Smooth muscle cell (in vitro differentiated cells): ENCODE measurements at regions not wholly inside any gene's neighbourhood (a gene's known extent, or its start where the extent isn't known, plus 50 kb on each side); places are given as distances from the start of the nearest gene placed in this dataset.

ENCODE experiments used
- DNase-seq: peaks from one replicate; lab custom pipeline; 2025; ENCODE audit not compliant: unreplicated experiment; lab: John Stamatoyannopoulos, UW
- H2AFZ ChIP-seq: fragments of 200-600 bp; sonication (generic); 2 replicates; pipeline ENCODE4 v1.6.0; 2016; ENCODE audit warnings: antibody characterized with exemption, low read depth, mild to moderate bottlenecking
- H3F3A ChIP-seq: fragments of 200-600 bp; sonication (generic); 2 replicates; pipeline ENCODE4 v1.6.0; 2017; ENCODE audit warnings: antibody characterized with exemption, low read depth
- H3K27ac ChIP-seq: fragments of 200-600 bp; sonication (generic); 2 replicates; pipeline ENCODE4 v1.5.1; 2016; ENCODE audit warnings: low read depth, mild to moderate bottlenecking
- H3K27me3 ChIP-seq: fragments of 200-600 bp; sonication (generic); 2 replicates; pipeline ENCODE4 v1.6.1; 2016; ENCODE audit warnings: low read depth, mild to moderate bottlenecking
- H3K36me3 ChIP-seq: fragments of 200-600 bp; sonication (generic); 2 replicates; pipeline ENCODE4 v1.5.1; 2016; ENCODE audit warnings: low read depth
- H3K4me1 ChIP-seq: fragments of 200-600 bp; sonication (generic); 2 replicates; pipeline ENCODE4 v1.5.1; 2016; ENCODE audit warnings: low read depth
- H3K4me2 ChIP-seq: fragments of 200-600 bp; sonication (generic); 2 replicates; pipeline ENCODE4 v1.6.0; 2016; ENCODE audit warnings: mild to moderate bottlenecking
- H3K4me3 ChIP-seq: fragments of 200-600 bp; sonication (generic); 2 replicates; pipeline ENCODE4 v1.5.1; 2016; ENCODE audit warnings: mild to moderate bottlenecking
- H3K79me2 ChIP-seq: fragments of 200-600 bp; sonication (generic); 2 replicates; pipeline ENCODE4 v1.6.0; 2016; ENCODE audit warnings: low read depth, mild to moderate bottlenecking
- H3K9ac ChIP-seq: fragments of 200-600 bp; sonication (generic); 2 replicates; pipeline ENCODE4 v1.6.0; 2016; ENCODE audit warnings: low read depth
- H3K9me3 ChIP-seq: fragments of 200-600 bp; sonication (generic); replicated peaks from 2 replicates; pipeline ENCODE4 v1.5.1; 2016; ENCODE audit warnings: low read depth
- H4K20me1 ChIP-seq: fragments of 200-600 bp; sonication (generic); 2 replicates; pipeline ENCODE4 v1.6.0; 2016; ENCODE audit warnings: low read depth
- WGBS: methylation state at CpG from one replicate; pipeline ENCODE4 v1.1.7; 2016; ENCODE audit warnings: low lambda C conversion rate; 5-methylcytosine and 5-hydroxymethylcytosine counted together
- TF ChIP-seq, protein P1 (sequence below): fragments of 200-600 bp; sonication (generic); IDR thresholded peaks from 2 replicates; pipeline ENCODE4 v1.5.1; 2017; ENCODE audit warnings: borderline replicate concordance, mild to moderate bottlenecking, antibody characterized with exemption; ENCODE audit not compliant: insufficient read depth, poor library complexity, severe bottlenecking

DNA sequence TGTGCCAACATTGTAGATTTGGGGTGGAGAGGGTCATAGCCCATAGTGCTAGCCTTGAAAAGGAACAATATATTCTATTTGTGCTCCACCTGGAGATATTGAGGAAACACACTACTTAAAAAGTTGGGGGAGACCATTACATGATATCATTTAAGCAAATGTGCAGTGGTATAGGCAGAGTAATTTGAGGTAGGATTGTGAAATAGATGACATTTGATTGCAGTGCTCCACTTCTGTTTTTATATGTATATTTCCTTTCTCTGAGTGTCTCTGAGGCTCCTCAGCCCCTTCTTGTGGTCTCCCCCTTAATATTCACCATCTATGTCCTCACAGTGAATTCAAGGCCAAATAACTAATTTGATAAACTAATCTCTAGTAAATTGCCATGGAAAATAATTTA, 85.6 kb upstream of the NMU start:
- no peaks in the 10 kb centered on the region for H3F3A ChIP-seq
- no peaks in the 10 kb centered on the region for H3K27me3 ChIP-seq
- H3K4me1 ChIP-seq = no peaks in the 10 kb centered on the region

DNA sequence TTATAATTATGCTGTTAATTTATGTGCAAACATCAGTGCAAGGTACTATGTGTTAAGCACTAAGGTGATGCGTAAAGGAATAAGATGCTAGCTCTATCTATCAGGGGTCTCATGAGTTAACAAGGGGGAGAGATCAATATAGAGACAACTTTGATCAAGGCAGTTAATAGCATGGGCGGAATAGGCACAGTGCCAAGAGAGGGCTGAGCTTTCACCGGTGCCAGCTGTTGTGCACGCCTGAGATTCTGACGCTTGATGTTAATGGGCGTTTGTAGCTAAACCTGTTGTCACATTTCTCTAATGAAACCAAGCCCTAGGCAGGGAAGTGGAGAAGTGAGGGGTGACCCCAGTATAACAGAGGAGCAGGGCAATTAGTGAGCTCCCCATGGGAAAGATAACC, 86.0 kb upstream of the NMU start:
- no peaks in the 10 kb centered on the region for H3K79me2 ChIP-seq
- H3K4me1 ChIP-seq = no peaks in the 10 kb centered on the region
- H3F3A ChIP-seq = no peaks in the 10 kb centered on the region
- H3K9ac ChIP-seq = no peak overlapping the region
- WGBS = 93% methylated on average over 6 of the region's 6 CpGs
- no peak overlapping the region for H3K4me3 ChIP-seq
- no peak overlapping the region for H2AFZ ChIP-seq
- H3K27ac ChIP-seq = no peak overlapping the region
- no peaks in the 10 kb centered on the region for H3K36me3 ChIP-seq
- H3K27me3 ChIP-seq = no peaks in the 10 kb centered on the region
- TF ChIP-seq, protein P1, sequence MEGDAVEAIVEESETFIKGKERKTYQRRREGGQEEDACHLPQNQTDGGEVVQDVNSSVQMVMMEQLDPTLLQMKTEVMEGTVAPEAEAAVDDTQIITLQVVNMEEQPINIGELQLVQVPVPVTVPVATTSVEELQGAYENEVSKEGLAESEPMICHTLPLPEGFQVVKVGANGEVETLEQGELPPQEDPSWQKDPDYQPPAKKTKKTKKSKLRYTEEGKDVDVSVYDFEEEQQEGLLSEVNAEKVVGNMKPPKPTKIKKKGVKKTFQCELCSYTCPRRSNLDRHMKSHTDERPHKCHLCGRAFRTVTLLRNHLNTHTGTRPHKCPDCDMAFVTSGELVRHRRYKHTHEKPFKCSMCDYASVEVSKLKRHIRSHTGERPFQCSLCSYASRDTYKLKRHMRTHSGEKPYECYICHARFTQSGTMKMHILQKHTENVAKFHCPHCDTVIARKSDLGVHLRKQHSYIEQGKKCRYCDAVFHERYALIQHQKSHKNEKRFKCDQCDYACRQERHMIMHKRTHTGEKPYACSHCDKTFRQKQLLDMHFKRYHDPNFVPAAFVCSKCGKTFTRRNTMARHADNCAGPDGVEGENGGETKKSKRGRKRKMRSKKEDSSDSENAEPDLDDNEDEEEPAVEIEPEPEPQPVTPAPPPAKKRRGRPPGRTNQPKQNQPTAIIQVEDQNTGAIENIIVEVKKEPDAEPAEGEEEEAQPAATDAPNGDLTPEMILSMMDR = no peak
- no peak for DNase-seq
- H4K20me1 ChIP-seq = no peaks in the 10 kb centered on the region
- no peaks in the 10 kb centered on the region for H3K9me3 ChIP-seq
- H3K4me2 ChIP-seq = no peak overlapping the region

More for the DNA sequence above, 85.6 kb upstream of the NMU start:
- Histone ChIP-seq H3K9me3 (no peaks in the 10 kb centered on the region), H3K27ac (no peak overlapping the region), H4K20me1 (no peaks in the 10 kb centered on the region), H2AFZ (no peak overlapping the region), H3K36me3 (no peaks in the 10 kb centered on the region), H3K79me2 (no peaks in the 10 kb centered on the region), H3K4me2 (no peak overlapping the region), H3K9ac (no peak overlapping the region), H3K4me3 (no peak overlapping the region)
- DNase-seq = no peak
- TF ChIP-seq, protein P1 = no peak

DNA sequence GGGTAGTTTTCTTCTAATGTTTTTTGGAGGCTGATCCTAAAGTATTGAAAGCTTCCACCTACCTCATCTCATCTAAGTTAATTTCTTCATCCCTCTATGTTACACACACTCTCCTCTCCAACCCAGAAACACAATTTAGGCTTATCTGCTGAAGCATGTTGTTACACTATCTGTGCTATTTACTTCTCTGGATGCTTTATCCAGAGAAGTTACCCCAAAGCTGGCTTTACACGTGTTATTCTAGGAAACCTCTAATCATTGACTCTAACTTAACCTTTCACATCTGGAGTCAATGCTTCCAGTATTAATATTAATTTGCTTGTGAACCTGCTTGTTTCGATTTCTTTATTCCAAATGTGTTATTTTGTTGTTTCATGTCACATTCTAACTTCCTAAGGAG, 87.3 kb upstream of the NMU start:
- Histone ChIP-seq H3K4me3 (no peak overlapping the region), H3K36me3 (no peaks in the 10 kb centered on the region), H3K9ac (no peak overlapping the region), H3K4me1 (no peaks in the 10 kb centered on the region), H3F3A (no peaks in the 10 kb centered on the region), H3K4me2 (no peak overlapping the region), H3K9me3 (no peaks in the 10 kb centered on the region), H2AFZ (no peak overlapping the region), H4K20me1 (no peaks in the 10 kb centered on the region), H3K27ac (no peak overlapping the region), H3K27me3 (no peaks in the 10 kb centered on the region), H3K79me2 (no peaks in the 10 kb centered on the region)
- TF ChIP-seq, protein P1 = no peak
- DNase-seq = no peak
- 80% methylated on average over 2 of the region's 2 CpGs for WGBS

DNA sequence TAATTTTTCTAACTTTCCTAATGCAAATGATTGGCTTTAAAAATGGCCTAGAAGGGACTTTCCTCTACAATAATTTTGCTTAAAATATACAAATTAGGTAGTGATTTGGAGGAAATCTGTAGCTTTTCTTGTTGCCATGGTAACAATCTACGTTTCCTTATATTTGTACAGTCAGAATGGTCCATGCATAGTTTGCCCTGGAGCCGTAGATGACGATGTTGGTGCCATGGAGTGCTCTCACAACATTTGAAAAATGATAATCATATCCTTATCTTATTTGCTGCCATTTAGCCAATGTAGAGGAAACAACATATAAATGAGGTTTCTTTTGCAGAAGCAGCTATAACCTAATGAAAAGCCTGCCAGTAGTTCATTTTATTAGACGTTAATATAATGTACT, 89.0 kb upstream of the NMU start:
- H3K27me3 ChIP-seq = no peaks in the 10 kb centered on the region
- H3K36me3 ChIP-seq = no peaks in the 10 kb centered on the region
- no peaks in the 10 kb centered on the region for H3F3A ChIP-seq
- no peak overlapping the region for H3K27ac ChIP-seq
- no peaks in the 10 kb centered on the region for H3K4me1 ChIP-seq
- TF ChIP-seq, protein P1 = no peak
- H3K4me3 ChIP-seq = no peak overlapping the region
- H3K79me2 ChIP-seq = no peaks in the 10 kb centered on the region
- no peak overlapping the region for H3K9ac ChIP-seq
- no peak overlapping the region for H2AFZ ChIP-seq
- H3K4me2 ChIP-seq = no peak overlapping the region
- 93% methylated on average over 4 of the region's 4 CpGs for WGBS
- no peaks in the 10 kb centered on the region for H3K9me3 ChIP-seq
- no peaks in the 10 kb centered on the region for H4K20me1 ChIP-seq
- DNase-seq = no peak
